GM13977 (cell line): ENCODE measurements at regions not wholly inside any gene's neighbourhood (a gene's known extent, or its start where the extent isn't known, plus 50 kb on each side); places are given as distances from the start of the nearest gene placed in this dataset.
A peak's percentile ranks its signal among the peaks of the same experiment; 100 is the strongest.
"Not testable (repeated sequence)": the region's sequence is repeated elsewhere in the genome, so short reads cannot be mapped to it uniquely, and the experiment has no call there.

ENCODE experiments used
- DNase-seq: peaks from one replicate; pipeline ENCODE4 v3.0.0; 2012; ENCODE audit warnings: low spot score
- CTCF ChIP-seq: IDR thresholded peaks from 2 replicates; pipeline ENCODE4 v1.5.1; 2012; ENCODE audit warnings: mild to moderate bottlenecking, control low read depth; ENCODE audit not compliant: insufficient read depth; ENCODE audit errors: extremely low read depth, missing control alignments
- in situ Hi-C: fragments of 300-500 bp; cut with MboI; formaldehyde crosslinking; loops from one replicate; pipeline ENCODE4 v1.12.0; 2022; ENCODE audit warnings: low sequenced_read_pairs, low pct_unique_long_range_greater_than_20kb, mixed read lengths, inconsistent platforms; ENCODE audit not compliant: unreplicated experiment

- DNase-seq, in situ Hi-C loops: not testable (repeated sequence)
- TF ChIP-seq CTCF: peak; percentile 28
Measured at GRCh38 chr16:35590913-35591312, 2131.5 kb downstream of the TP53TG3F start.

- TF ChIP-seq CTCF: no peak
- no peak for DNase-seq
- in situ Hi-C loops: no loop called here
Measured at GRCh38 chr16:35596467-35596866, 2137.1 kb downstream of the TP53TG3F start.

GRCh38 chr16:35598696-35599332 is 2139.4 kb downstream of the TP53TG3F start:
- in situ Hi-C loops: no loop called here
- TF ChIP-seq CTCF: no peak
- DNase-seq: no peak

GRCh38 chr16:35599429-35600160 is 2140.2 kb downstream of the TP53TG3F start:
- no peak for TF ChIP-seq CTCF
- in situ Hi-C loops: no loop called here
- DNase-seq: no peak

GRCh38 chr16:35600161-35600555 is 2140.7 kb downstream of the TP53TG3F start:
- DNase-seq, in situ Hi-C loops: not testable (repeated sequence)

GRCh38 chr16:35602116-35602515 is 2142.7 kb downstream of the TP53TG3F start:
- no peak for TF ChIP-seq CTCF
- no peak for DNase-seq
- in situ Hi-C loops: no loop called here

GRCh38 chr16:35603371-35603770 is 2144.0 kb downstream of the TP53TG3F start:
- in situ Hi-C loops, DNase-seq: not testable (repeated sequence)
